ENCODE measurements at regions not wholly inside any gene's neighbourhood (a gene's known extent, or its start where the extent isn't known, plus 50 kb on each side); places are given as distances from the start of the nearest gene placed in this dataset.

DNA sequence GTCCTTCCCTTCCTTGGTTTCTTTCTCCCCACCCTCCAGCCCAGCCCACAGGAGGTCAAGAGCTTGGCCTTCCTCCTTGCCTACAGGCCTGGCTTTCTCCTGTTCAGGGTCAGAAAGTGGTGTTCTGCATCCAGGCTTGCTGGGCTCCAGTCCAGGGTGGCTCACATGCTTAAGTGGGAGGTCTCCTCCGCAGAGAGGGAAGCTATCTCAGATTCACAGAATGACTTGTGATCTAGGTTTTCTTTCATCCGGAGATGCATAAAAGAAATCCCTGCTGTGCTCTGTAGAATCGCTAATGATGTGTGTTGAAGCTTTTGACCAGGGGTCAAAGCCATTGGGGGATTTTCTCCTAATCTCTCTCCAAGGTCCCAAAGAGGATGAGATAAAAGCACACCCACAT lies 382.3 kb upstream of the EEF2KMT start:
- H3K79me2 ChIP-seq (ENCODE audit: control insufficient read depth, insufficient read depth, low read length) = no peaks in the 10 kb centered on the region
- H2AFZ ChIP-seq (ENCODE audit: low read depth, low read length) = no peak overlapping the region
- H3K4me1 ChIP-seq (ENCODE audit: control insufficient read depth, extremely low read depth, insufficient read depth, low read length) = no peaks in the 10 kb centered on the region
- BruUV-seq (replicated peaks) = no TSS peak
- no peak for FAIRE-seq
- intact Hi-C loops (cut with micrococcal nuclease) (no loop called here), dilution Hi-C loops (cut with MboI; ENCODE audit: extremely low pct_ligation_motif_present, low sequenced_read_pairs) (no loop called here)
- CTCF ChIA-PET = no interaction called here
- H3K4me3 ChIP-seq (replicated peaks in 1 of 3; ENCODE audit: insufficient read depth in 1 of 3, low read depth in 1 of 3, low read length in 3 of 3) = no peak overlapping the region
- H3K27ac ChIP-seq (ENCODE audit: insufficient read depth, low read depth, low read length) = no peak overlapping the region
- no peak for DNase-seq (ENCODE audit: low read depth, low spot score)
- POLR2A ChIA-PET = no interaction called here
- no peaks in the 10 kb centered on the region for H3K36me3 ChIP-seq (ENCODE audit: control insufficient read depth in 2 of 2, extremely low read depth in 1 of 2, insufficient read depth in 2 of 2, low read length in 2 of 2)
- H3K9me3 ChIP-seq (replicated peaks; ENCODE audit: control insufficient read depth, insufficient read depth, low read length) = peaks cover 10% of the 10 kb centered on the region
- no peak overlapping the region for H3K9ac ChIP-seq (replicated peaks; ENCODE audit: extremely low read depth, insufficient read depth, low read length)
- no peaks in the 10 kb centered on the region for H3K27me3 ChIP-seq (ENCODE audit: control insufficient read depth in 2 of 2, insufficient read depth in 2 of 2, low read length in 2 of 2)
- no peak overlapping the region for H3K4me2 ChIP-seq (ENCODE audit: insufficient read depth, low read length)
- TF ChIP-seq CTCF (IDR thresholded peaks at IDR 0.05; ENCODE audit: extremely low read depth in 1 of 2, insufficient read depth in 1 of 2, low read depth in 1 of 2, low read length in 2 of 2) = no peak
- TF ChIP-seq JUN (IDR thresholded peaks at IDR 0.05; ENCODE audit: borderline replicate concordance, insufficient read depth, insufficient read length, low read depth) = no peak
- no peak for TF ChIP-seq MAX (IDR thresholded peaks at IDR 0.05; ENCODE audit: insufficient read depth, insufficient read length)
- TF ChIP-seq MYC (IDR thresholded peaks at IDR 0.05; ENCODE audit: low read depth, low read length) = no peak
- TF ChIP-seq POLR2AphosphoS5 (IDR thresholded peaks at IDR 0.05; ENCODE audit: insufficient read depth, low read depth, low read length) = no peak
- TF ChIP-seq GATA2 (IDR thresholded peaks at IDR 0.05; ENCODE audit: insufficient read depth, insufficient read length, low read depth, low read length) = no peak
- TF ChIP-seq FOS (IDR thresholded peaks at IDR 0.05; ENCODE audit: borderline replicate concordance, insufficient read depth, low read length) = no peak
- no peak for TF ChIP-seq EZH2 (IDR thresholded peaks at IDR 0.05; ENCODE audit: borderline replicate concordance, low read depth, low read length, severe bottlenecking)
- TF ChIP-seq POLR2A (IDR thresholded peaks at IDR 0.05; ENCODE audit: low read depth, low read length) = no peak
- H3K9me1 ChIP-seq (replicated peaks; ENCODE audit: control insufficient read depth, extremely low read depth, insufficient read depth, low read length) = no peaks in the 10 kb centered on the region
- no peaks in the 10 kb centered on the region for H4K20me1 ChIP-seq (replicated peaks; ENCODE audit: control insufficient read depth, extremely low read depth, insufficient read depth, low read length)
